ENCODE measurements at regions not wholly inside any gene's neighbourhood (a gene's known extent, or its start where the extent isn't known, plus 50 kb on each side); places are given as distances from the start of the nearest gene placed in this dataset.

- H3K4me1 ChIP-seq (ENCODE audit: control insufficient read depth, insufficient read depth, low read length), result peaks cover 10% of the 10 kb centered on the region
- H3K9ac ChIP-seq (ENCODE audit: low read length in 2 of 2), result no peak overlapping the region
- H3K36me3 ChIP-seq (ENCODE audit: control insufficient read depth in 2 of 2, insufficient read depth in 2 of 2, low read length in 2 of 2), result no peaks in the 10 kb centered on the region
- H3K27me3 ChIP-seq (ENCODE audit: control insufficient read depth in 1 of 2, insufficient read depth in 2 of 2, low read length in 2 of 2), result no peaks in the 10 kb centered on the region
- H3K27ac ChIP-seq (ENCODE audit: low read length), result no peak overlapping the region
- H3K4me3 ChIP-seq (ENCODE audit: low read length in 2 of 2), result no peak overlapping the region
- no peaks in the 10 kb centered on the region for H3K9me3 ChIP-seq (ENCODE audit: control insufficient read depth in 2 of 2, low read length in 2 of 2)
Measured at GRCh38 chr17:77724876-77725615, 233.5 kb upstream of the TNRC6C start.

DNA sequence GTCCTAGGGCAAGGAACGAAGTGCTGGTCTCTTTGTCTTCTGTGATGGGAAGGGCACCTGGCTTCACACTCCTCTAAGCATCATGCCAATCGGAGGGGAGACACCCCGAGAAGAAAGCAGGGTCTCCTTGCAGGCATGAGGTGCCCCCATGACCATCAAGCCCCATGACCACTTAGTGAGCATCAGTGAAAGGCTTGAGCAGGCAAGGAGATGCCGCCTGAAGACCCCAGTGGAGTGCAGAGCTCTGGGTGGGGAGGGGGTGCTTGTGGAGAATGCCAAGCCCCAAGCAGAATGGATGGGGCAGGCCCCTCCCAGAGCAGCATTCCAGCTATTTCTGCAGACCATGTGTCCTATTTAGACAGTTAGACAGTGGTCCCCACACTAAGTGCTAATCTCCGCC is 232.7 kb upstream of the TNRC6C start:
- no peak overlapping the region for H3K27ac ChIP-seq (ENCODE audit: low read length)
- peaks cover 10% of the 10 kb centered on the region for H3K4me1 ChIP-seq (ENCODE audit: control insufficient read depth, insufficient read depth, low read length)
- H3K9me3 ChIP-seq (ENCODE audit: control insufficient read depth in 2 of 2, low read length in 2 of 2), result no peaks in the 10 kb centered on the region
- no peak overlapping the region for H3K9ac ChIP-seq (ENCODE audit: low read length in 2 of 2)
- H3K36me3 ChIP-seq (ENCODE audit: control insufficient read depth in 2 of 2, insufficient read depth in 2 of 2, low read length in 2 of 2), result no peaks in the 10 kb centered on the region
- H3K4me3 ChIP-seq (ENCODE audit: low read length in 2 of 2), result no peak overlapping the region
- no peaks in the 10 kb centered on the region for H3K27me3 ChIP-seq (ENCODE audit: control insufficient read depth in 1 of 2, insufficient read depth in 2 of 2, low read length in 2 of 2)

GRCh38 chr17:77726549-77727006 is 231.9 kb upstream of the TNRC6C start:
- Histone ChIP-seq H3K4me3 (ENCODE audit: low read length in 2 of 2) (no peak overlapping the region), H3K9ac (ENCODE audit: low read length in 2 of 2) (no peak overlapping the region), H3K27me3 (ENCODE audit: control insufficient read depth in 1 of 2, insufficient read depth in 2 of 2, low read length in 2 of 2) (no peaks in the 10 kb centered on the region), H3K27ac (ENCODE audit: low read length) (no peak overlapping the region), H3K9me3 (ENCODE audit: control insufficient read depth in 2 of 2, low read length in 2 of 2) (no peaks in the 10 kb centered on the region), H3K36me3 (ENCODE audit: control insufficient read depth in 2 of 2, insufficient read depth in 2 of 2, low read length in 2 of 2) (no peaks in the 10 kb centered on the region), H3K4me1 (ENCODE audit: control insufficient read depth, insufficient read depth, low read length) (peaks cover 10% of the 10 kb centered on the region)

GRCh38 chr17:77727037-77727615 is 231.4 kb upstream of the TNRC6C start:
- Histone ChIP-seq H3K27ac (ENCODE audit: low read length) (no peak overlapping the region), H3K4me3 (ENCODE audit: low read length in 2 of 2) (no peak overlapping the region), H3K36me3 (ENCODE audit: control insufficient read depth in 2 of 2, insufficient read depth in 2 of 2, low read length in 2 of 2) (no peaks in the 10 kb centered on the region), H3K9me3 (ENCODE audit: control insufficient read depth in 2 of 2, low read length in 2 of 2) (peaks cover 0 to 3% of the 10 kb centered on the region in 2 donors), H3K9ac (ENCODE audit: low read length in 2 of 2) (no peak overlapping the region), H3K4me1 (ENCODE audit: control insufficient read depth, insufficient read depth, low read length) (peaks cover 10% of the 10 kb centered on the region), H3K27me3 (ENCODE audit: control insufficient read depth in 1 of 2, insufficient read depth in 2 of 2, low read length in 2 of 2) (no peaks in the 10 kb centered on the region)

DNA sequence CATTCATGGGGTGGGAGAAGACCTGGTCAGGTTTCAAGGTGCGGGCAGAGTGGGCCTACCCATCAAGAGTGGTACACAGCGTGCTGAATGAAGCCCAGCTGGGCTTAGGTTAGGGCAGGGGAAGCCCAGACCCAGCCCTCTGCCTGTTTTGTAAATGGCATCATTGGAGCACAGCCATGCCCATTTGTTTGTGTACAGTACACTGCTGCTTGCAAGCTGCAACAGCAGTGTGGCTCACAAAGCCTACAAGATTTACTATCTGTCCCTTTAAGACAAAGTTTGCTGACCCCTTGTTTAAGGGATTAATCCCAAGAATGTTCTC is 230.1 kb upstream of the TNRC6C start:
- H3K4me1 ChIP-seq (ENCODE audit: control insufficient read depth, insufficient read depth, low read length), result peaks cover 10% of the 10 kb centered on the region
- no peaks in the 10 kb centered on the region for H3K27me3 ChIP-seq (ENCODE audit: control insufficient read depth in 1 of 2, insufficient read depth in 2 of 2, low read length in 2 of 2)
- no peak overlapping the region for H3K4me3 ChIP-seq (ENCODE audit: low read length in 2 of 2)
- peaks cover 3 to 7% of the 10 kb centered on the region in 2 donors for H3K9me3 ChIP-seq (ENCODE audit: control insufficient read depth in 2 of 2, low read length in 2 of 2)
- peak overlapping the region; percentile 41 for H3K27ac ChIP-seq (ENCODE audit: low read length)
- no peak overlapping the region for H3K9ac ChIP-seq (ENCODE audit: low read length in 2 of 2)
- no peaks in the 10 kb centered on the region for H3K36me3 ChIP-seq (ENCODE audit: control insufficient read depth in 2 of 2, insufficient read depth in 2 of 2, low read length in 2 of 2)

DNA sequence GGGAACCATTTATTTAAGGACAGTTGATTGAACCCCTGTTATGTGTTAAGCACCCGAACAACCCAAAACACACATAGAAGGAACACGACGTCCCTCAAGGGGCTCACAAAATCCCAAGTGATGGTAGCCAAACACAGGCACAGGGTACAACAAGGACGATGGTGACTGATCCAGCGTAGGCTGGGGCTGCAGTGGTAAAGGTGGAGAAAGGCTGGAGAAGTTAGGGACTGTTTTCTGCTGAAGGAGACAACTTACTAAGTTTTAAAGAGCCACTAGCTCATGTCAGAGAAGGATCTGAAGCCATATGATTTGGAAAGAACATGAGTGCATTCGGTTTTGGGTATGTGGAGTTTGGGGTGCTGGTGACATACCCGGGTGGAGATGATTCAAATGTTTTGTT is 229.6 kb upstream of the TNRC6C start:
- Histone ChIP-seq H3K9ac (ENCODE audit: low read length in 2 of 2) (no peak overlapping the region), H3K27me3 (ENCODE audit: control insufficient read depth in 1 of 2, insufficient read depth in 2 of 2, low read length in 2 of 2) (no peaks in the 10 kb centered on the region), H3K4me1 (ENCODE audit: control insufficient read depth, insufficient read depth, low read length) (peaks cover 14% of the 10 kb centered on the region), H3K27ac (ENCODE audit: low read length) (peak overlapping the region; percentile 41), H3K4me3 (ENCODE audit: low read length in 2 of 2) (no peak overlapping the region), H3K9me3 (ENCODE audit: control insufficient read depth in 2 of 2, low read length in 2 of 2) (peaks cover 3 to 7% of the 10 kb centered on the region in 2 donors), H3K36me3 (ENCODE audit: control insufficient read depth in 2 of 2, insufficient read depth in 2 of 2, low read length in 2 of 2) (no peaks in the 10 kb centered on the region)

DNA sequence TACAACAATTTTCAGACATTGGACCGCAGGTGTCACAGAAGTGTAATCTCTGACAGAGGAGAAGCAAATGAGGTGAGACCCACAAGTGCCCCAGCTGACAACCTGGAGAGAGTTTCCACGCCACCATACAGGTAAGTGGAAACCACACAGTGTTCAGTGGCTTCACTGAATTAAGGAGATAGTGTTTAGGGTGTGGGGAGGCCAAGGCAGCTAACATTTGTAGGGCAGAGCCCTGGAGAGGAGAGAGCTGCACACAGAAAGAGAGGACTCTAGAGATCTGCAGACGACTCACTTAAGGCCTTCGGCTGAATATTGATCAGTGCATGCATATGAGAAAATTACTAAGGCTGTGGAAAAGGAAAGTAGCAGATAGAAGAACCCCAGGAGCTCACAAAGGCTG is 228.9 kb upstream of the TNRC6C start:
- no peak overlapping the region for H3K27ac ChIP-seq (ENCODE audit: low read length)
- H3K9me3 ChIP-seq (ENCODE audit: control insufficient read depth in 2 of 2, low read length in 2 of 2), result peaks cover 3 to 7% of the 10 kb centered on the region in 2 donors
- H3K9ac ChIP-seq (ENCODE audit: low read length in 2 of 2), result no peak overlapping the region
- no peaks in the 10 kb centered on the region for H3K27me3 ChIP-seq (ENCODE audit: control insufficient read depth in 1 of 2, insufficient read depth in 2 of 2, low read length in 2 of 2)
- H3K36me3 ChIP-seq (ENCODE audit: control insufficient read depth in 2 of 2, insufficient read depth in 2 of 2, low read length in 2 of 2), result no peaks in the 10 kb centered on the region
- H3K4me3 ChIP-seq (ENCODE audit: low read length in 2 of 2), result no peak overlapping the region
- peaks cover 22% of the 10 kb centered on the region for H3K4me1 ChIP-seq (ENCODE audit: control insufficient read depth, insufficient read depth, low read length)

DNA sequence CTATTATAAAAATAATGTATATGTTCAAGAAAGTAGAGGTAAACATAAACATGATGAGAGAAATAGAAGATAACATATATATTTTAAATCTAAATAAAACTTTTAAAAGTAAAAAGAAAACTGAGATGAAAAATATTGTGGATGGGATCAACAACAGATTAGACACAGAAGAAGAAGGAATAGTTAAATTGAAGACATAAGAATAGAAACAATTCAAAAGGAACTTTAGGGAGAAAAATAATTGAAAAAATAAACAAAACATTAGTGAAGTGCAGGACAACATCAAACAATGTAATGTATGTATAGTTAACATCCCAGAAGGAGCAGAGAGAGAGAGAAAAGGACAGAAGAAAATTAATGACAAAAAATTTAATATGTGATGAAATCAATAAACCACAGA is 228.1 kb upstream of the TNRC6C start:
- Histone ChIP-seq H3K4me3 (ENCODE audit: low read length in 2 of 2) (no peak overlapping the region), H3K36me3 (ENCODE audit: control insufficient read depth in 2 of 2, insufficient read depth in 2 of 2, low read length in 2 of 2) (no peaks in the 10 kb centered on the region), H3K4me1 (ENCODE audit: control insufficient read depth, insufficient read depth, low read length) (peaks cover 29% of the 10 kb centered on the region), H3K9me3 (ENCODE audit: control insufficient read depth in 2 of 2, low read length in 2 of 2) (peaks cover 3 to 7% of the 10 kb centered on the region in 2 donors), H3K27me3 (ENCODE audit: control insufficient read depth in 1 of 2, insufficient read depth in 2 of 2, low read length in 2 of 2) (no peaks in the 10 kb centered on the region), H3K9ac (ENCODE audit: low read length in 2 of 2) (no peak overlapping the region), H3K27ac (ENCODE audit: low read length) (no peak overlapping the region)

DNA sequence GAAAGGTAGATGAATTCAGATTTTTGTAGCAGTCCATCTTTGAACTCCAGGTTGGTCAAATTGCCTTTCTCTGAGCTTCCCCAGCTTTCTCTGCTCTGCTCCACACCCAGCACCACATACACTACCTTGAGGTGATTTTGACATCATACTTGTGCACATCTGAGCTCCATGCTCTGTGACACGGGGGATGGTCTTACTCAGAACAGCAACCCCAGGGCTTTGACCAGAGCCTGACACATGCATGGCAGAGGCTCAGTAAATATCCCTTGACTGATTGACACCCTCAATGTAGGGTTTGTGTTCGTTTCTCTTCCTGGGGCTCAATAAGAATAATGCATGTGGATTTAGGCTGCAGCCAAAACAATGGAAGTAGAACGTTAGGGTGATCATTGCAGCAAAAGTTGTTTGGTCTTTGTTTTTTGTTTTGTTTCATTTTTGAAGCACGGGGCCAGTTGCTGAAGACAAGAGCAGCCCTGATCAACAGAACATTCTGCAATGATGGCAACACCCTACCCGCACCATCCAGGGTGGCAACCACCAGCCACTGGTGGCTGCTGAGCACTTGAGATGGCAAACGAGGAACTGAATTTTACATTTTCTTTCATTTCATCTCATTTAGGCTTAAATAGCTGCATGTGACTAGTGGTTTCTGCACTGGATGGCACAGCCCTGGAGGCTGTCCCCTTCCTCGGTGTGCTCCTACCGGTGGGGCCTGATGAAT is 224.8 kb upstream of the TNRC6C start:
- H3K4me1 ChIP-seq (ENCODE audit: control insufficient read depth, insufficient read depth, low read length), result peaks cover 44% of the 10 kb centered on the region
- peaks cover 3 to 7% of the 10 kb centered on the region in 2 donors for H3K9me3 ChIP-seq (ENCODE audit: control insufficient read depth in 2 of 2, low read length in 2 of 2)
- H3K36me3 ChIP-seq (ENCODE audit: control insufficient read depth in 2 of 2, insufficient read depth in 2 of 2, low read length in 2 of 2), result no peaks in the 10 kb centered on the region
- H3K27me3 ChIP-seq (ENCODE audit: control insufficient read depth in 1 of 2, insufficient read depth in 2 of 2, low read length in 2 of 2), result no peaks in the 10 kb centered on the region
- peak overlapping the region; percentile 40 to 69 for H3K4me3 ChIP-seq (ENCODE audit: low read length in 2 of 2)
- peak overlapping the region in 1 of 2 donors; percentile 13 for H3K9ac ChIP-seq (ENCODE audit: low read length in 2 of 2)
- H3K27ac ChIP-seq (ENCODE audit: low read length), result peak overlapping the region; percentile 92

DNA sequence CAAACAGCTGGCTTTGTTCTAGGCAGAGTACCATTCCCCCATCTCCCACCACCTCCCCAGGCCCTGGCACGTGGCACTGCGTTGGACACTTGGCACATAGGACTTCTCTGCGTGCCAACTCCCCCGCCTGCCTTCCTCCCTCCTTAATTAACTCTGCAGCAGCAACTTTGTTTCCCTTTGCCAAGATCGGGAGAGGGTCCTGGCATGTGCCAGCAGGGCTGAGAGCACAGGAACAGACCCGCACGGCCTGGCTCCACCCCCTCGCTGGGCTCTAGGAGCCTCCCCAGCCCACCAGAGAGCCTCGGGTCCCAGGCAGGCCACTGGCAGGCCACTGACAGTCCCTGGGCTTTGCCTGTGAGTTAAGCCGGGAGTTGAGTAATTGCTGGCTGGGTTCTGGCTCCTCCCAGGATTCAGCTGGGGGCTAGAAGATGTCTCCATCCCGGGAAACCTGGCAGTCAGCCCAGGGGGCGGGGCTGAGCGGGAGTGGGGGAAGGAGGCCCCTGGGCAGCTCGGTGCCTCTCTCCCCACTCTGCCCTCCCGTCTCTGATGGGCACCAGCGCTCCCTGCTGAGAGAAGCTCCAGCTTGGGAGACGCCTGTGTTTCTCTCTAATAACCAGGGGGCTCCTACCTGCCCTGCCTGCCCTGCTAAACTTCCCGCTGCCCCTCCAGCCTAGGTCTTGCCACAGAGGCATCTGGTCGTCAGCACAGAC is 224.0 kb upstream of the TNRC6C start:
- H3K36me3 ChIP-seq (ENCODE audit: control insufficient read depth in 2 of 2, insufficient read depth in 2 of 2, low read length in 2 of 2), result no peaks in the 10 kb centered on the region
- H3K9ac ChIP-seq (ENCODE audit: low read length in 2 of 2), result peak overlapping the region; percentile 1 to 71
- peak overlapping the region; percentile 92 for H3K27ac ChIP-seq (ENCODE audit: low read length)
- peak overlapping the region; percentile 40 to 69 for H3K4me3 ChIP-seq (ENCODE audit: low read length in 2 of 2)
- H3K9me3 ChIP-seq (ENCODE audit: control insufficient read depth in 2 of 2, low read length in 2 of 2), result peaks cover 3 to 7% of the 10 kb centered on the region in 2 donors
- peaks cover 50% of the 10 kb centered on the region for H3K4me1 ChIP-seq (ENCODE audit: control insufficient read depth, insufficient read depth, low read length)
- H3K27me3 ChIP-seq (ENCODE audit: control insufficient read depth in 1 of 2, insufficient read depth in 2 of 2, low read length in 2 of 2), result no peaks in the 10 kb centered on the region
